SK-N-SH (cell line): ENCODE measurements at regions not wholly inside any gene's neighbourhood (a gene's known extent, or its start where the extent isn't known, plus 50 kb on each side); places are given as distances from the start of the nearest gene placed in this dataset.

ENCODE experiments used
- CTCF ChIP-seq: fragments of 200-600 bp; sonication (generic); IDR thresholded peaks from 2 replicates; pipeline ENCODE4 v1.6.1; 2017; ENCODE audit warnings: antibody characterized with exemption, mild to moderate bottlenecking, moderate library complexity
- EP300 ChIP-seq, 2 experiments: IDR thresholded peaks; 2 replicates each; pipeline versions ENCODE4 v1.4.0 to v1.6.1; 2012; ENCODE audit warnings: borderline replicate concordance in 1 of 2, low read depth in 1 of 2, low read length in 1 of 2
- EZH2phosphoT487 ChIP-seq: fragments of 200-600 bp; sonication (generic); IDR thresholded peaks from 2 replicates; pipeline ENCODE4 v1.6.1; 2017; ENCODE audit warnings: low read depth, mixed run types, mild to moderate bottlenecking, antibody characterized with exemption, moderate library complexity, borderline replicate concordance
- IRF3 ChIP-seq: fragments of 150-350 bp; IDR thresholded peaks from 2 replicates; pipeline ENCODE4 v1.6.1; 2016; ENCODE audit warnings: mild to moderate bottlenecking, low read depth, low read length
- REST ChIP-seq: IDR thresholded peaks from 2 replicates; pipeline ENCODE4 v1.6.1; 2012; ENCODE audit warnings: mild to moderate bottlenecking, low read depth, low read length, moderate library complexity
- SMC3 ChIP-seq: IDR thresholded peaks from 2 replicates; pipeline ENCODE4 v1.6.1; 2012; ENCODE audit warnings: low read depth, low read length, improper control_type of control experiment
- TAF1 ChIP-seq: IDR thresholded peaks from 2 replicates; pipeline ENCODE4 v1.6.1; 2012; ENCODE audit warnings: low read depth, mild to moderate bottlenecking, low read length, moderate library complexity, borderline replicate concordance
- TEAD4 ChIP-seq: IDR thresholded peaks from 2 replicates; pipeline ENCODE4 v1.4.0; 2012; ENCODE audit warnings: mild to moderate bottlenecking, borderline replicate concordance; ENCODE audit not compliant: insufficient read depth
- ZBTB33 ChIP-seq: IDR thresholded peaks from 2 replicates; pipeline ENCODE4 v1.4.0; 2012; ENCODE audit warnings: low read depth, borderline replicate concordance

- TF ChIP-seq CTCF (no peak), SMC3 (no peak), EZH2phosphoT487 (no peak), EP300 (IDR thresholded peaks at IDR 0.05; ENCODE audit: borderline replicate concordance in 1 of 2, low read depth in 1 of 2, low read length in 1 of 2) (no peak), TEAD4 (no peak), IRF3 (no peak), ZBTB33 (no peak), TAF1 (no peak), REST (no peak)
These were observed 155.4 kb upstream of the C1orf174 start for GRCh38 chr1:4055294-4055967.
